Peyer's patch (tissue), 4 donors: ENCODE measurements at regions not wholly inside any gene's neighbourhood (a gene's known extent, or its start where the extent isn't known, plus 50 kb on each side); places are given as distances from the start of the nearest gene placed in this dataset.

Experiments used
- POLR2A ChIP-seq, 2 donors: fragments of 450-650 bp; IDR thresholded peaks; one replicate each; pipeline ENCODE4 v1.5.1; 2017; ENCODE audit warnings: antibody characterized with exemption in 2 of 2, mild to moderate bottlenecking in 2 of 2, moderate library complexity in 2 of 2
- TF ChIP-seq, protein P1 (sequence below), 6 experiments: fragments of 450-650 bp in 4 of 6; fragments of 200-600 bp in 2 of 6; sonication (generic) in 1 of 6; IDR thresholded peaks; one replicate each; pipeline ENCODE4 v1.5.1; 2017 to 2019; ENCODE audit warnings: antibody characterized with exemption in 6 of 6, mild to moderate bottlenecking in 3 of 6, moderate library complexity in 1 of 6

- TF ChIP-seq, protein P1, sequence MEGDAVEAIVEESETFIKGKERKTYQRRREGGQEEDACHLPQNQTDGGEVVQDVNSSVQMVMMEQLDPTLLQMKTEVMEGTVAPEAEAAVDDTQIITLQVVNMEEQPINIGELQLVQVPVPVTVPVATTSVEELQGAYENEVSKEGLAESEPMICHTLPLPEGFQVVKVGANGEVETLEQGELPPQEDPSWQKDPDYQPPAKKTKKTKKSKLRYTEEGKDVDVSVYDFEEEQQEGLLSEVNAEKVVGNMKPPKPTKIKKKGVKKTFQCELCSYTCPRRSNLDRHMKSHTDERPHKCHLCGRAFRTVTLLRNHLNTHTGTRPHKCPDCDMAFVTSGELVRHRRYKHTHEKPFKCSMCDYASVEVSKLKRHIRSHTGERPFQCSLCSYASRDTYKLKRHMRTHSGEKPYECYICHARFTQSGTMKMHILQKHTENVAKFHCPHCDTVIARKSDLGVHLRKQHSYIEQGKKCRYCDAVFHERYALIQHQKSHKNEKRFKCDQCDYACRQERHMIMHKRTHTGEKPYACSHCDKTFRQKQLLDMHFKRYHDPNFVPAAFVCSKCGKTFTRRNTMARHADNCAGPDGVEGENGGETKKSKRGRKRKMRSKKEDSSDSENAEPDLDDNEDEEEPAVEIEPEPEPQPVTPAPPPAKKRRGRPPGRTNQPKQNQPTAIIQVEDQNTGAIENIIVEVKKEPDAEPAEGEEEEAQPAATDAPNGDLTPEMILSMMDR (IDR thresholded peaks at IDR 0.05), result no peak
- no peak for TF ChIP-seq POLR2A (IDR thresholded peaks at IDR 0.05)
These were observed 66.8 kb upstream of the JUN start for GRCh38 chr1:58850636-58851035.
